HEK293T (cell line): ENCODE measurements at regions not wholly inside any gene's neighbourhood (a gene's known extent, or its start where the extent isn't known, plus 50 kb on each side); places are given as distances from the start of the nearest gene placed in this dataset.

Experiments
- CTCF ChIA-PET: fragments of 350-600 bp; formaldehyde crosslinking; extraction: SDS; loops from one replicate; lab custom pipeline; 2021; ENCODE audit warnings: antibody characterized with exemption, inconsistent platforms; lab: Yijun Ruan, JAX
- POLR2A ChIA-PET: fragments of 350-600 bp; formaldehyde crosslinking; extraction: SDS; loops from one replicate; lab custom pipeline; 2020; ENCODE audit warnings: antibody characterized with exemption, inconsistent platforms; lab: Yijun Ruan, JAX
- DNase-seq: peaks from one replicate; pipeline ENCODE4 v3.0.0; 2012; ENCODE audit warnings: mixed read lengths; ENCODE audit errors: extremely low spot score
- ARNT ChIP-seq: fragments of 450-650 bp; IDR thresholded peaks from 2 replicates; pipeline ENCODE4 v1.6.1; 2017; ENCODE audit warnings: mild to moderate bottlenecking
- BHLHE40 ChIP-seq: fragments of 450-650 bp; IDR thresholded peaks from 2 replicates; pipeline ENCODE4 v1.6.1; 2016; ENCODE audit warnings: mild to moderate bottlenecking, moderate library complexity, borderline replicate concordance
- CTBP1 ChIP-seq: fragments of 450-650 bp; IDR thresholded peaks from 2 replicates; pipeline ENCODE4 v1.6.1; 2016; ENCODE audit warnings: borderline replicate concordance
- ELF4 ChIP-seq: fragments of 450-650 bp; IDR thresholded peaks from 2 replicates; pipeline ENCODE4 v1.6.1; 2017; ENCODE audit warnings: antibody characterized with exemption
- FOXA1 ChIP-seq: fragments of 450-650 bp; IDR thresholded peaks from 2 replicates; pipeline ENCODE4 v1.6.1; 2016; ENCODE audit warnings: mild to moderate bottlenecking
- FOXK2 ChIP-seq: fragments of 450-650 bp; IDR thresholded peaks from 2 replicates; pipeline ENCODE4 v1.6.1; 2016; ENCODE audit warnings: mild to moderate bottlenecking
- FOXM1 ChIP-seq: fragments of 450-650 bp; IDR thresholded peaks from 2 replicates; pipeline ENCODE4 v1.6.1; 2017; ENCODE audit warnings: mild to moderate bottlenecking, borderline replicate concordance
- HDGF ChIP-seq: fragments of 450-650 bp; IDR thresholded peaks from 2 replicates; pipeline ENCODE4 v1.6.1; 2017; ENCODE audit warnings: antibody characterized with exemption, borderline replicate concordance
- L3MBTL2 ChIP-seq: fragments of 450-650 bp; conservative IDR thresholded peaks from 2 replicates; pipeline ENCODE4 v1.6.1; 2016; ENCODE audit warnings: mild to moderate bottlenecking
- LEF1 ChIP-seq: fragments of 450-650 bp; IDR thresholded peaks from 2 replicates; pipeline ENCODE4 v1.6.1; 2017; ENCODE audit warnings: mild to moderate bottlenecking, borderline replicate concordance
- NFRKB ChIP-seq: fragments of 450-650 bp; IDR thresholded peaks from 2 replicates; pipeline ENCODE4 v1.6.1; 2016; ENCODE audit warnings: mild to moderate bottlenecking, moderate library complexity
- PKNOX1 ChIP-seq: fragments of 450-650 bp; IDR thresholded peaks from 2 replicates; pipeline ENCODE4 v1.6.1; 2016
- SP1 ChIP-seq: fragments of 450-650 bp; IDR thresholded peaks from 2 replicates; pipeline ENCODE4 v1.6.1; 2017
- SUZ12 ChIP-seq: fragments of 450-650 bp; IDR thresholded peaks from 2 replicates; pipeline ENCODE4 v1.6.1; 2016; ENCODE audit warnings: mild to moderate bottlenecking
- TARDBP ChIP-seq: fragments of 450-650 bp; IDR thresholded peaks from 2 replicates; pipeline ENCODE4 v1.6.1; 2016
- ZNF384 ChIP-seq: fragments of 450-650 bp; IDR thresholded peaks from 2 replicates; pipeline ENCODE4 v1.6.1; 2016

GRCh38 chr4:23279377-23279986 is 586.7 kb downstream of the GBA3 start:
- DNase-seq: no peak
- CTCF ChIA-PET: interaction anchor here (0.6 kb wide), 1 partner anchor 471 kb away, joined by 3 read pairs; no protein-coding TSS in a partner anchor
- TF ChIP-seq CTBP1 (no peak), ARNT (no peak), ZNF384 (no peak), ELF4 (no peak), TARDBP (no peak), FOXM1 (no peak), NFRKB (no peak), LEF1 (no peak), BHLHE40 (no peak), PKNOX1 (no peak)
- POLR2A ChIA-PET: no interaction called here

GRCh38 chr4:23278845-23279244 is 586.1 kb downstream of the GBA3 start:
- TF ChIP-seq PKNOX1 (no peak), HDGF (no peak), BHLHE40 (no peak), CTBP1 (no peak), L3MBTL2 (no peak), FOXA1 (no peak), FOXM1 (no peak), LEF1 (no peak)
- ChIA-PET CTCF (interaction anchor here (0.6 kb wide), 1 partner anchor 471 kb away, joined by 3 read pairs; no protein-coding TSS in a partner anchor), POLR2A (no interaction called here)
- DNase-seq: no peak

- no peak for DNase-seq
- TF ChIP-seq FOXA1 (no peak), HDGF (no peak), BHLHE40 (no peak), LEF1 (no peak), ELF4 (no peak), L3MBTL2 (no peak), FOXM1 (no peak), SP1 (no peak), CTBP1 (no peak), NFRKB (no peak), FOXK2 (no peak), SUZ12 (no peak), ZNF384 (no peak)
- ChIA-PET CTCF (no interaction called here), POLR2A (no interaction called here)
Observed at GRCh38 chr4:23276076-23276475, 583.3 kb downstream of the GBA3 start.

- ChIA-PET POLR2A (no interaction called here), CTCF (no interaction called here)
- no peak for DNase-seq
- TF ChIP-seq ZNF384: no peak
- no peak for TF ChIP-seq BHLHE40
- TF ChIP-seq ELF4: no peak
- TF ChIP-seq NFRKB: no peak
- no peak for TF ChIP-seq LEF1
Observed at GRCh38 chr4:23269566-23269965, 576.8 kb downstream of the GBA3 start.

GRCh38 chr4:23268072-23268771 is 575.5 kb downstream of the GBA3 start:
- TF ChIP-seq FOXA1 (no peak), ARNT (no peak), ZNF384 (no peak), CTBP1 (no peak), ELF4 (no peak), L3MBTL2 (no peak), FOXK2 (no peak), HDGF (no peak), NFRKB (no peak)
- POLR2A ChIA-PET: no interaction called here
- CTCF ChIA-PET: no interaction called here

GRCh38 chr4:23266401-23266800 is 573.7 kb downstream of the GBA3 start:
- no peak for DNase-seq
- ChIA-PET POLR2A (no interaction called here), CTCF (no interaction called here)
- TF ChIP-seq BHLHE40: no peak
- no peak for TF ChIP-seq L3MBTL2
- TF ChIP-seq CTBP1: no peak
- no peak for TF ChIP-seq FOXK2

More at GRCh38 chr4:23268072-23268771, 575.5 kb downstream of the GBA3 start:
- DNase-seq: no peak

GRCh38 chr4:23260511-23260910 is 567.8 kb downstream of the GBA3 start:
- CTCF ChIA-PET: no interaction called here

More at GRCh38 chr4:23260511-23260910, 567.8 kb downstream of the GBA3 start:
- no peak for DNase-seq
- TF ChIP-seq PKNOX1: no peak
- no peak for TF ChIP-seq NFRKB
- TF ChIP-seq TARDBP: no peak
- POLR2A ChIA-PET: no interaction called here
